ENCODE measurements at regions not wholly inside any gene's neighbourhood (a gene's known extent, or its start where the extent isn't known, plus 50 kb on each side); places are given as distances from the start of the nearest gene placed in this dataset.

- DNase-seq (ENCODE audit: low read depth, low spot score), result no peak
- Histone ChIP-seq H3K79me2 (ENCODE audit: control insufficient read depth, insufficient read depth, low read length) (no peaks in the 10 kb centered on the region), H2AFZ (ENCODE audit: low read depth, low read length) (no peak overlapping the region), H3K27me3 (ENCODE audit: control insufficient read depth in 2 of 2, insufficient read depth in 2 of 2, low read length in 2 of 2) (no peaks in the 10 kb centered on the region), H3K4me2 (ENCODE audit: insufficient read depth, low read length) (no peak overlapping the region), H3K9ac (replicated peaks; ENCODE audit: extremely low read depth, insufficient read depth, low read length) (no peak overlapping the region), H3K9me3 (replicated peaks; ENCODE audit: control insufficient read depth, insufficient read depth, low read length) (no peaks in the 10 kb centered on the region), H4K20me1 (replicated peaks; ENCODE audit: control insufficient read depth, extremely low read depth, insufficient read depth, low read length) (no peaks in the 10 kb centered on the region), H3K27ac (ENCODE audit: insufficient read depth, low read depth, low read length) (no peak overlapping the region), H3K4me1 (ENCODE audit: control insufficient read depth, extremely low read depth, insufficient read depth, low read length) (no peaks in the 10 kb centered on the region), H3K36me3 (ENCODE audit: control insufficient read depth in 2 of 2, extremely low read depth in 1 of 2, insufficient read depth in 2 of 2, low read length in 2 of 2) (no peaks in the 10 kb centered on the region), H3K4me3 (replicated peaks in 1 of 3; ENCODE audit: insufficient read depth in 1 of 3, low read depth in 1 of 3, low read length in 3 of 3) (no peak overlapping the region), H3K9me1 (replicated peaks; ENCODE audit: control insufficient read depth, extremely low read depth, insufficient read depth, low read length) (no peaks in the 10 kb centered on the region)
- intact Hi-C loops (cut with micrococcal nuclease), result no loop called here
- FAIRE-seq, result no peak
- BruUV-seq (replicated peaks), result no TSS peak
- POLR2A ChIA-PET, result no interaction called here
- no peak for TF ChIP-seq MAX (IDR thresholded peaks at IDR 0.05; ENCODE audit: insufficient read depth, insufficient read length)
- TF ChIP-seq MYC (IDR thresholded peaks at IDR 0.05; ENCODE audit: low read depth, low read length), result no peak
- TF ChIP-seq FOS (IDR thresholded peaks at IDR 0.05; ENCODE audit: borderline replicate concordance, insufficient read depth, low read length), result no peak
- TF ChIP-seq EZH2 (IDR thresholded peaks at IDR 0.05; ENCODE audit: borderline replicate concordance, low read depth, low read length, severe bottlenecking), result no peak
- TF ChIP-seq JUN (IDR thresholded peaks at IDR 0.05; ENCODE audit: borderline replicate concordance, insufficient read depth, insufficient read length, low read depth), result no peak
- no peak for TF ChIP-seq GATA2 (IDR thresholded peaks at IDR 0.05; ENCODE audit: insufficient read depth, insufficient read length, low read depth, low read length)
- no peak for TF ChIP-seq POLR2AphosphoS5 (IDR thresholded peaks at IDR 0.05; ENCODE audit: insufficient read depth, low read depth, low read length)
- TF ChIP-seq, protein P1, sequence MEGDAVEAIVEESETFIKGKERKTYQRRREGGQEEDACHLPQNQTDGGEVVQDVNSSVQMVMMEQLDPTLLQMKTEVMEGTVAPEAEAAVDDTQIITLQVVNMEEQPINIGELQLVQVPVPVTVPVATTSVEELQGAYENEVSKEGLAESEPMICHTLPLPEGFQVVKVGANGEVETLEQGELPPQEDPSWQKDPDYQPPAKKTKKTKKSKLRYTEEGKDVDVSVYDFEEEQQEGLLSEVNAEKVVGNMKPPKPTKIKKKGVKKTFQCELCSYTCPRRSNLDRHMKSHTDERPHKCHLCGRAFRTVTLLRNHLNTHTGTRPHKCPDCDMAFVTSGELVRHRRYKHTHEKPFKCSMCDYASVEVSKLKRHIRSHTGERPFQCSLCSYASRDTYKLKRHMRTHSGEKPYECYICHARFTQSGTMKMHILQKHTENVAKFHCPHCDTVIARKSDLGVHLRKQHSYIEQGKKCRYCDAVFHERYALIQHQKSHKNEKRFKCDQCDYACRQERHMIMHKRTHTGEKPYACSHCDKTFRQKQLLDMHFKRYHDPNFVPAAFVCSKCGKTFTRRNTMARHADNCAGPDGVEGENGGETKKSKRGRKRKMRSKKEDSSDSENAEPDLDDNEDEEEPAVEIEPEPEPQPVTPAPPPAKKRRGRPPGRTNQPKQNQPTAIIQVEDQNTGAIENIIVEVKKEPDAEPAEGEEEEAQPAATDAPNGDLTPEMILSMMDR (IDR thresholded peaks at IDR 0.05; ENCODE audit: extremely low read depth in 1 of 2, insufficient read depth in 1 of 2, low read depth in 1 of 2, low read length in 2 of 2), result no peak
- TF ChIP-seq POLR2A (IDR thresholded peaks at IDR 0.05; ENCODE audit: low read depth, low read length), result no peak
- CTCF ChIA-PET, result interaction anchor here (1.7 kb wide), 1 partner anchor 14 kb away, joined by 5 read pairs; no protein-coding TSS in a partner anchor
- dilution Hi-C loops (cut with MboI; ENCODE audit: extremely low pct_ligation_motif_present, low sequenced_read_pairs), result no loop called here
Measured at GRCh38 chr10:4437791-4438190, 388.2 kb upstream of the AKR1E2 start.
